GM21576 (cell line): ENCODE measurements at regions not wholly inside any gene's neighbourhood (a gene's known extent, or its start where the extent isn't known, plus 50 kb on each side); places are given as distances from the start of the nearest gene placed in this dataset.

Experiments
- ATAC-seq: cut with Tn5 transposase; IDR thresholded peaks from one replicate; pipeline ENCODE4 v1.9.1; 2021; ENCODE audit warnings: mild to moderate bottlenecking, moderate library complexity; ENCODE audit not compliant: unreplicated experiment

DNA sequence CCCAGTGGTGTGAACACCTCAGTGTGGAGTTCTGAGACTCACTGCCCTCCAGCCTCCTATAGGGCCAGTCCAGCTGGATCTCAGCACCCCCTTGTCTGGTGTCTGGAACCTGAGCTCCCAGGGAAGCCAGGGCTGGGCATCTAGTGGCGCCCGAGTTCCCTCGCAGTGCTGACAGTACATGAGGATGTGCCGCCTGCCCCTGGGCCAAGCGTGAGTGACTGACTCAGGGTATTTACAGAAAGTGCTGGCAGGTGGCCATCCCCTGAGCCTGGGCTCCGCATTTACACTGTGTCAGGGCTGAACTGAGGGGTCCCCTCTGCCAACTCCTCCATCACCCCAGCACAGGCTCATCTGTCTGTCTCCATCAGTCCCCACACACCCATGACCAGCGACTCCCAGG is 185.3 kb downstream of the BRD1 start:
- no peak for ATAC-seq

DNA sequence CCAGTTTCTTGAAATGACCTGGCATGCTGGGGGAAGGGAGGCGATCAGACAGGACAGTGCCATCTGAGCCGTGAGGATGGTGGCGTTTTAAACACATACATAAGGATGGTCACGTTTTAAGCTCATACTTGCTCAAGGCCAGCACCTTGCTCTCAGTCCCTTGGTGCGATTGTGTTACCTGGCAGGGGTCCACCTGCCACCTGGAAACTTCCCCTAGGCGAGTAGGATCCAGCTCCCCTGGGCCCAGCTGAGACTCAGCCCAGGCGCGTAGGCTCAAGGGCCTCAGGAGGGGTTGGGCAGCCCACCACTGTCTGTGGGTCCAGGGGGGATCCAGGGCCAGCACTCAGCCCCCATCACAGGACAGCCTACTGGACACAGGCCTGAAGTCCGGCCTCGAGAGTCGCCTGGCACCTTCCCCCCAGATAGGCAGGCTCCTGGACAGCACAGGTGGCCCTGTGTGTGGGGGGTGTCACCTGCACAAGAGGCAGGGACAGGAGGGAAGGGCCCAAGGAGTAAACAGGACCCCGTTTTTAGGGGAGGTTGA is 185.8 kb downstream of the BRD1 start:
- ATAC-seq: no peak

DNA sequence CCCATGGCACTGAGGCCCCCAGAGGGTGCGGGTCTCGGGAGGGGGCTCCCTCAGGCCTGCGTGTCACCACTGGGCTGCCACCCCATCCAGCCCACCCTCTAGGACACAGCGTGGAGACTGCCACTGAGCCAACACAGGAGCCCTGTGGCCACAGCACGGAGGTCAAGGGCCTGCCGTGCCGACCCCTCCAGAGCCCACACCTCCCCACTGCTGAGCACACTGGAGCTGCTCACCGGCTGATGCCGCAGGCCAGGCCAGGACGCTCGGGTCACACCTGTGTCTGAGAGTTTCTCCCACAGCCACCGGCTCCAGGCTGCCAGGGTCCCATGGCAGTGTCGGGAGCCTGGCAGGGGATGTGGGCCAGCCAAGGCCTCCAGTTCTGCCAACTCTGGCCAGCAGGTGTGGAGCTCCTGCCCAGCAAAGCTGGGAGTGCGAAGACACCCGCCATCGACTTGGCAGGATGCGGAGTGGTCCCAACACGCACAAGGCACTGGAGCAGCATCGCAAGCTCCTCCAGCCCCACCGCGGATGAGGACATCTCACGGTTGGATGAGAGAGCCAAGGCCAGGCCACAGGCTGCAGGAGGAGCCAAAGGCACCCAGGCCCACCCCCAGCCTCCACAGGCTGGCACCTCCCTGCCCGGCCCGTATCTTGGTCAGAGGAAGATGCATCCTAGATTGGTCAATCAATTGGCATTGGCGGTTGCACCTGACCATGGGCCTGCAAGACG is 187.1 kb downstream of the BRD1 start:
- no peak for ATAC-seq

DNA sequence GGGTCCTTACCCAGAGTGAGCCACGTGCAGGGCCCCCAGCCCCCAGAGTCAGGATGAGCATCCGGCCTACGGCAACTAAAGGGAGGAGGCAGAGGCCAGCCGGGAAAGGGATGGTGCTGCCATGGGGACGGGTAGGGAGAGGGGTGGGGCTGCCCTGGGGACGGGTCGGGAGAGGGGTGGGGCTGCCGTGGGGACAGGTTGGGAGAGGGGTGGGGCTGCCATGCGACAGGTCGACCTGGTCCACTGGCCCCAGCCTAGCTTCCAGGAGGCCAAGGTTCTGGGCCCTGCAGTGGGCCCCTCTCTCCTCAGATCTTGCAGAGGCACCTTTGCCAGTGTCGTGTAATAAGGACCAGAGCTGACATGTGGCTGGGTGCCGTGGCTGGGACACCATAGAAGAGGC is 187.7 kb downstream of the BRD1 start:
- ATAC-seq: no peak

DNA sequence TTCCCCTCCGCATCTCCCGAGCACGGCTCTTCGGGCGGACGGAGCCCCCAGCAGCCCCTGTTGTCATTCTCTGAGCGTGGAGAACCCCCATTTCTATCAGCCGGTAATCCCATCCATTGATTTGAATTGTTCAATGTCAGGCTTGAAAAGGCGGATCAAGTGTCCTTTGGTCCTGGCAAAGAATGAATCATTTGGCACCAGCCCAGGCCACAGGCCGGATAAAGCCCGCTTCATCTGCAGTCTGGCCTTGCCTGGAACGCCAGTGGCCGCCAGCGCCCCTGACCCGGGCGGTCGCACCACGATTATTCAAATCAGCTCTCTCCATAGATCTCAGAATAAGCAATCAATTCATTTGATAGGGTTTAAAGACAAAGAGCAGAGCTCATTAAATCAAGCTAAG is 188.9 kb downstream of the BRD1 start:
- ATAC-seq: no peak

DNA sequence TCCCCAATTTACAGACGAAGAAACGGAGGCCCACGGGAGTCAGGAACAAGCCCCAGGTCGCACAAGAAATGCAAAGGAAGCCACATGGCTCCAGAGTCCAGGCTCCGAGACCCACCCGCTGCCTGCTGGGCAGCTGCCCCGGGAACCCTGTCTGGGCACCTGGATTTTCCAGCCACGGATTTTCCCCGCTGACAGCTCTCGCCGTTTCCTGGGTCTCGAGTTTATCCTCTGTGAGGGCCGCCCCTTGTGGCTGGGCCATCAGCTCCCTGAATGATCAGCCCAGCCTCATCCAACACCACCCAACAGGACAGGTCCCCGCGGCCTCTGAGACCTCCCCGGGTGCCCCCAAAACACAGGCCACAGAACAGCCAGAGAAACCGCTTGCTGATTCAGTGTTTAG is 189.7 kb downstream of the BRD1 start:
- no peak for ATAC-seq

DNA sequence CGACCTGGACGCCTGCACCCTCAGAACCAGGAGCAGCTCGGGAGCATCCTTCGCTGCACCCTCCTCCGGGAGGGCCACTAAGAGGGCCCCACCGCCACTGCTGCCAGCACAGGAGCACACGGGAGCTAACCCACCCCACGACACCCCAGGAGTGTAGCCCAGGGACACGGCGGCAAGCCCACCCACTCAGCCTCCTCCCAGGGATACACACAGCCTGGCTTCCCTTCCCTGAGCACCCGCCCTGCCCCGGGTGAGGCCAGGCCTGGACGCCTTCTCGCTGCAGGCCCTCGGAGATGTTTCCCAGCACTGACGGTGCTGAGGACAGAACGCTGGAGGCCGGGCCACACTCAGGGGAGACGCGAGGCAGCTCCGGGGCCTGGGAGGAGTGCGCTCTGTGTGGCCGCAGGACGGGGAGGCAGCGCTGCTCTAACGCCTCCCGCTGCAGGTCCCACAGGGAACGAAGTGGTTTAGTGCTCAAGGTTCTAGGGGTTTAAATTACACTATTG is 190.4 kb downstream of the BRD1 start:
- no peak for ATAC-seq

DNA sequence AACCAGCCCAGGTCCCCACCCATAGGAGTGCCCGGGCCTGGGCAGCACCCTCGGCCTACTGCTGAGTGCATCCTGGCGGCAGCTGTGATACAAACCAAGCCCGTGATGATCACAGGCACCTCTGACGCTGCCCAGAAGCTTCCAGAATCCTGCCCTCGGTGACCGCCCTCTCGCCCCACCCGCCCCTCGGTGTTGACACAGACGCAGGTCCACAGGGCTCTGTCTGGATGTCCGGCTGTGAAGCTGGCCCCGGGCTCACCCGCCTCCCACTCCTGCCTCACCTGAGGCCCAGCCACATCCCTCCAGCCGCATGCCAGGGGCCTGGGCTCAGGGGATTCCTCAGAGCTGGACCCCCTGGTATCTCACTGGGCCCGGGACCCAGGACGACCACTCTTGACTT is 191.0 kb downstream of the BRD1 start:
- no peak for ATAC-seq

DNA sequence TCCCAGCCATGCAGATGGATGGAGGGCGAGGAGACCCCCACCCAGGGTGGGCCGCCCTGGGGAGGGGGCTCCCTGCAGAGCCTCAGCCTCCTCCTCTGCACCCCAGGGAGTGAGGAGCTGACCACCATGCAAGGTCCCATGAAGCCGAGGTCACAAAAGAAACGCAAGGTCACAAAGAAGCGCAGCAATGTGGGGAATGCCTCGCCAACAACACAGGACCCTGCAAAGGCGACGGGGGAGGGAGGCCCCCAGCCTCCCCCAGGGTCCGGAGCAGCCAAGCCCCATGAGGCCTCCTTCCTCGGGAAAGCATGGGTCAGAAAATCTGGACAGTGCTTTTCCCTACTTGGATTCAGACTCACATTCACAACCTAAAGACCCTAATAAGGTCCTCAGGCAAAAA is 191.5 kb downstream of the BRD1 start:
- ATAC-seq: no peak

DNA sequence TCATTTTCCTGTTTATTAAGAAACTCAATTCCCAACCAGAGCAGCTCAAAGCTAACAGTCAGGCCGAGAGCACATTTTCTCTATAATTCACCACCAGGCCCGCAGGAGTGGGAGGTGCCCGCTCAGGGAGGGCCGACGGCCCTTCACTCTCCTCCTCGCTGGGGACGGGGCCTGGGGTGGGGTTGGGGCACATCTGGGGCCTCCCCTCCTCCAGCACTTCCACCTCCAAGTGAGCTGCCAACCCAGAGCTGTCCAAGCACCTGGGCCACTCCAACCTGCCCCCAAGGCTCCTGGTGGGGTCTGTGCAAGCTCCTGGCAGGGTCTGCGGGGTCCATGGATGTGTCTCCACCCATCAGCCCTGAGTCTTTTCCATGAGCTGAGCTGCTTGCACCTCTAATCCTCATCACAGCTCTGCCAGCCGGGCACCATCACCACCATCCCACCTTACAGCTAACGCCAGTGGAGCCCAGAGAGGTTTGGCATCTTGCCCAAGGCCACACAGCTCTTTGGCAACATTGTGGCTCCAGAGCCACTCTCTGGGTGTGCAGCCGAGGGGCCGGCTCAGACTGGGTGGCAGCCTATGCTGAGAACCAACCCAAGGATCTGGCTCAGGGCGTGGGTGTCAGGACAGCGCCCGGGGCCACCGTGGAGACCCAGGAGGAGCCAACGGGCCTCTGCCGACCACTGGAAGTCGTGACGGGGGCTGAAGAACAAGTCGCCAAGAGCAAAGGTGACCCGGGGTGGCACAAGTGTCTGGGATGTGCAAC is 193.5 kb downstream of the BRD1 start:
- ATAC-seq: no peak

DNA sequence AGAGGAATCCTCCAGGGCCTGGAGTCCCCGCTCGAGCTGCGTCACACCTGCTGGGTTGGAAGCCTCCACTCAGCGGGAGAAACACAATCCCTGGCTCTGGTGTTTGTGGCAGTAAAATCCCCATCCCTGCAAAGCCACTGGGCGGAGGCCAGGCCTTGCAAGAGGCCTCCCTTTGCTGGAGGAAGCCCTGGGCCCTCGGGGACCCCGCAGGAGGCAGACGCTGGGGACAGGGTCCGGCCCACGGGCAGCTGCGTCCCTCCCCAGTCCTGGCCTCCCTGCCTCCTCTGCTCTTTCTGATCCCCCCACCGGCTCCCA is 194.7 kb downstream of the BRD1 start:
- ATAC-seq: no peak

DNA sequence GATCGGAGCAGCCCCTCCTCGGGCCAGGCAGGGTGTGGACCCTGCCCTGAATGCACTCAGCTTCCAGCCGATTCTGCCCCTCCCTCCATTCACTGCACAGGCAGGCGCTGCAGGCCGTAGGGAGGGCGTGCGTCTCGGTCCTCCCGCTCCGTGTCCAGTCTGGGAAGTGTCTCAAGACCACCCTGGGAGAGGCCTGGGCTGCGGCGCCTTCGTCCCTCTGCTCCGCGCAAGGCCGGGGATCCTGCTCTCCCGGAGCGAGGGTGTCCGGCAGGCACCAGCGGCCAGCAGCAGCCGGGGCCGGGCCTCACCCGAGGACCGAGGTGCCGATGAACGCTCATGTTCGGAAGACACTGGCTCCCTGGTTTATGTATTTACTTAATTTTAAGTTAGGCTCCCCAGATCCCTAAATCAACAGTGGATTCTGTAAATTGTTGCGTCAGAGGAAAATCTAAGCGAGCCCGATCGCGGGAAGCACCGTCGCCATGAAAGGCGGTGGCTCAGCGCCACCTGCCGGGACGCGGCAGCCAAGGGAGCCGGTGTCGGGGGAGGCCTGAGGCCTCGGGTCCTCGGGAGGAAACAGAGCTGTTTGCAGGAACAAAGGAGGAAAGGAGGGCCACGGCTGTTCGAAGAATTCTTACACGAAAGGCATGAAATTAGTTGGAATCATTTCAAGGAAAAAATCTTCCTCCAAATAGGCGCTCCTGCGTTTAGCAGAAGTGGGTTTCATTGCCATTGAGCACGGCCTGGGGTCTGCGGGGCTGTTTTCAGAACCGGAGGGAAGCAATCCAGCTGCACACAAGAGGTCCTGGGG is 195.3 kb downstream of the BRD1 start:
- ATAC-seq: no peak

DNA sequence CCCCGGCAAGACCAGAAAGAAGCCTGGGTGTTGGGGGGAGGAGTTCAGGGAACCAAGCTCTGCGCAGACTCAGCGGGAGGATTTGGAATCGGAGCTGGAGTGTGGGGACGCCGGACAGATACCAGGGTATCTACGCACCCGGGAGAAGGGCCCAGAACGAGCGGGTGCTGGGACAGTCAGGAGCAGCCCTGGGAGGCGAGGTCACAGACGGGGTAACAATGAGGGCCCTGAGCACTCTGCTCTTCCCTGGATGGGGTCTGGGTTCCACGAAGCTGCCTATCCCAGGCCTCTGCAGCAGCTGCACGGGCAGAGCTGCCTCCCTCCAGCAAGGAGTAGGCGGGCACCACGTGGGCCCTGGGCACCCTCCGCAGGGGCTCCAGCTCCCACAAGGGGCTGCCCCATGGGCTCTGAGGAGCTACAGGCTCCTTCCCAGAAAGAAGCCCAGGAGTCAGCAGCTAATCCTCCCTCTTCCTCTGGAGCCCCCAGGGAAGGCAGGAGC is 197.2 kb downstream of the BRD1 start:
- no peak for ATAC-seq

DNA sequence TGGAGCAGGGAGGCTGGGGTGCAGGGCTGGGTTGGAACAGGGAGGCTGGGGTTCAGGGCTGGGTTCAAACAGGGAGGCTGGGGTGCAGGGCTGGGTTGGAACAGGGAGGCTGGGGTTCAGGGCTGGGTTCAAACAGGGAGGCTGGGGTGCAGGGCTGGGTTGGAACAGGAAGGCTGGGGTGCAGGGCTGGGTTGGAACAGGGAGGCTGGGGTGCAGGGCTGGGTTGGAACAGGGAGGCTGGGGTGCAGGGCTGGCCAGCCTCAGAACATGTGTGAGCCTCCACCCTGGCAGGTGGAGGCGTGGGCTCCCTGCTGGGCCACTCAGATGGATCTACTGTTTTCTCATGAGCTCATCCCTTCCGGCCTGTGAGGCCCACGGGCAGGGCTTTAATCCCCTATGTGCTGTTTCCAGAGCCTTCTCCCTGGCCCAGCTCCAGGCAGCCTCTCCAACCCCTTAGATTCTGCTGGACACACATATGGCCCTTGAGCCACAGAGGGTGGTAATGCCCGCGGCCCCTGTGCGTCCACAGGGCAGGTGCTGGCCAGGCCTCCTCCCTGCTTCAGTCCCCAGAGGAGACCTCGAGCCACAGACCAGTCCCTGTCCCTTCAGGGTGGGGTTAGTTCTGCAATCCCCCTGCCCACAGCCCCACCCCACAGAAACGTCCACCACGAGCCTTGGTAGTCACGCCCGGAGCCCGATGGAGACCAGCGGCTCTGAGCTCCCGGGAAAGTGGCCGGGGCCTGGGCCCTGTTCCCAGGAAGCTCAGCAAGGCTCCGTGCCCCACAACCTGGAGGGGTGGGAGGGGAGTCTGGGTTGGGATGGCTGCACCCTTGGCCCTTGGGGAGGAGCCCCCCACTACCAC is 197.9 kb downstream of the BRD1 start:
- no peak for ATAC-seq

DNA sequence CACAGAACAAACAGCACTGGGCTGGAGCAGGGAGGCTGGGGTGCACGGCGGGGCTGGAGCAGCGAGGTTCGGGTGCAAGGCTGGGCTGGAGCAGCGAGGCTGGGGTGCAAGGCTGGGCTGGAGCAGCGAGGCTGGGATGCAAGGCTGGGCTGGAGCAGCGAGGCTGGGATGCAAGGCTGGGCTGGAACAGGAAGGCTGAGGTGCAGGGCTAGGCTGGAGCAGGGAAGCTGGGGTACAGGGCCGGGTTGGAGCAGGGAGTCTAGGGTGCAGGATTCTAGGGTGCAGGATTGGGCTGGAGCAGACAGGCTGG is 198.5 kb downstream of the BRD1 start:
- ATAC-seq: no peak

DNA sequence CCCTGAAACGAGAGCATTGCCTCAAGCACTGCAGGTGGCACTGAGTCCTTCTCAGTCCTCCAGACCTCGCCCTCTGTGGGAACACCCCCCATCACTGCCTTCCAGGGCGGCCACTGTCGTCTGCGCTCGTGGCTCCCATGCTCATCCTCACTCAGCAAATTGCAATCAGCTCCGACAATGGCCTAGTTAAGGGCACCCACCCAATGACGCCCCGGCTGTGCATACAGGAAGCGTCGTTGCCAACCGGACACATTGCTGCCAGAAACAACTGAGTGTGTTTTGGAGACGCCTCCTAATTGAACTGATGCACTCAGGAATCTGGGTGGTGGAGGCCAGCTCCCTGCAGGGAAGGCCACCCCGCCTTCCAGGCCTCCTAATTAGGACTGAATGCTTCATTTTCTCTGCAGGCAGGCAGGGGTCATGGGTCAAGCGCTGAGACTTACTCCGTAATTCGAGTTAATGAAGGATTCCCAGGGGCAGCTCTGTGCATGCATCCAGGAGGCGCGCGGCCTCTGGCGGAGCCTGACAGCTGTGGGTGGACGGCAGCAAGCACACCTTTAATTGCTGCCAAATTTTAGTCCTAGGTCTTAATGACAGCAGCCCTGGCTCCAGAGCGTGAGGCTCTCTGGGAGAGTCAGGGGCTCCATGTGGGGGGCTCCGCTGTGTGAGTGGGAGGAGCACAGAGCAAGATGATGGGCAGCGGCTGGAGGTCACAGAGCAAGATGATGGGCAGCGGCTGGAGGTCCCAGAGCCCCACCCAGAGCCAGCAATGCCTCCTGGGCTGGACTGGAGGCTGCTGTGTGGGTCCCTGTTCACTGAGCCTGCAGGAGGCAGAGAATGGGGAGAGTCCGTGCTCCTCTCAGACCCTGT is 199.0 kb downstream of the BRD1 start:
- no peak for ATAC-seq

DNA sequence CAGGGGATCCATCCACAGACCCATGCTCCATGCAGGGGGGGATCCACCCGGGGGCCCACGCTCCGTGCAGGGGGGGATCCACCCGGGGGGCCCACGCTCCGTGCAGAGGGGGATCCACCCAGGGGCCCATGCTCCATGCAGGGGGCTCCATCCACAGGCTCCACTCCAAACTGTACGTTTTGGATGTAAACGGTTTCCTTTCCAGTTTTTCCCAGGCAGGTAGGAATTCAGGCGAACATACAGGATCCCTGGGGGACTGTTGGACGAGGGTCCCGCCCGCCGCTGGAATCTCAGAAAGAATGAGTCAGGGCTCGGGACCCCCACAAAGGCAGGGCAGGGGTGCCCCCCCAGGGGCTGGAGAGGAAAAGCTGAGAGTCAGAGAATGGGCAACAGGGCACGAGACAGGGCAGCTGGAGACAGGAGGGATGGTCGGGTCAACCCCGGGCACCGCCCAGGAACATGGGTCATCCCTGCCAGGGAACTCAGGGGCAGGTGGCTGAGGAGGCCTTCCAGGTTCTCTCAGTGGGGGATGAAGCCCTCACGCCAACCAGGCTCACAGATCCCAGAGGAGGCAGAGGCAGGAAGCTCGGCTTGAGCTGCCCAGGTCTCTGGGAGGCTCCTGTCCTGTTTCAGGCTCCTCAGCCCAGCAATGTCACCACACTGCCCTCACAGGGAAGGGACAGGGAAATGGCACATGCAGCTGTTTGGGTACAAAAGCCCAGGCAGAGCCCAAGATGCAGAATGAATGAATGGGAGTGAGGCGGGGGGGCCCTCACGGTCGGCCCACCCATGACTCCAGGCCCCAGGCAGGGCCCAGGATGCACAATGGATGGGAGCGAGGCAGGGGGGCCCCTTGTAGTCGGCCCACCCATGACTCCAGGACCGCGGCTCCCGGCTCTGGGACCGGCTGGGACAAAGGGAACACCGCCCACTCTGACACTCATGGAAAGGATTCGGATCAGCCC is 200.2 kb downstream of the BRD1 start:
- no peak for ATAC-seq
